ENCODE measurements at regions not wholly inside any gene's neighbourhood (a gene's known extent, or its start where the extent isn't known, plus 50 kb on each side); places are given as distances from the start of the nearest gene placed in this dataset.

GRCh38 chr1:38179483-38179882 lies 132.9 kb upstream of the POU3F1 start:
- TF ChIP-seq CTCF (IDR thresholded peaks at IDR 0.05) (no peak), POLR2A (IDR thresholded peaks at IDR 0.05) (no peak)
